ENCODE measurements at regions not wholly inside any gene's neighbourhood (a gene's known extent, or its start where the extent isn't known, plus 50 kb on each side); places are given as distances from the start of the nearest gene placed in this dataset.

DNA sequence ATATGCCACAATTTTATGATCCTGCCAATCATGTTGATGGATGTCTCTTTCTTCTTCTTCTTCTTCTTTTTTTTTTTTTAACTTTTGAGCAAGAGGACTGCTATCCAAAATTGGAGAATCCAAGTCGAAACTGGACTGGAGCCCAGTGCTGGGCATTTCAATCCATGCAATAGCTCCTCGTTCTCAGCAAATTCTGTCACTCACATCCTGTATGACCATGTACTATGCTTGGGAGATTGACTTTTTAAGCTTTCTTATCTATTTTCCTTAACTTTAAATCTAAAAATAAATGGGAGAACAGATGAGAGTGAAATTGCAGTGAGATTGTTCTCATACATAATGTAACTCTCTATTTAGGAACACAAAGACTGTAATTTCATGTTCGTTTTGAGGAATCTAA lies 123.0 kb upstream of the PUDP start (continued):
- TF ChIP-seq, protein P1, sequence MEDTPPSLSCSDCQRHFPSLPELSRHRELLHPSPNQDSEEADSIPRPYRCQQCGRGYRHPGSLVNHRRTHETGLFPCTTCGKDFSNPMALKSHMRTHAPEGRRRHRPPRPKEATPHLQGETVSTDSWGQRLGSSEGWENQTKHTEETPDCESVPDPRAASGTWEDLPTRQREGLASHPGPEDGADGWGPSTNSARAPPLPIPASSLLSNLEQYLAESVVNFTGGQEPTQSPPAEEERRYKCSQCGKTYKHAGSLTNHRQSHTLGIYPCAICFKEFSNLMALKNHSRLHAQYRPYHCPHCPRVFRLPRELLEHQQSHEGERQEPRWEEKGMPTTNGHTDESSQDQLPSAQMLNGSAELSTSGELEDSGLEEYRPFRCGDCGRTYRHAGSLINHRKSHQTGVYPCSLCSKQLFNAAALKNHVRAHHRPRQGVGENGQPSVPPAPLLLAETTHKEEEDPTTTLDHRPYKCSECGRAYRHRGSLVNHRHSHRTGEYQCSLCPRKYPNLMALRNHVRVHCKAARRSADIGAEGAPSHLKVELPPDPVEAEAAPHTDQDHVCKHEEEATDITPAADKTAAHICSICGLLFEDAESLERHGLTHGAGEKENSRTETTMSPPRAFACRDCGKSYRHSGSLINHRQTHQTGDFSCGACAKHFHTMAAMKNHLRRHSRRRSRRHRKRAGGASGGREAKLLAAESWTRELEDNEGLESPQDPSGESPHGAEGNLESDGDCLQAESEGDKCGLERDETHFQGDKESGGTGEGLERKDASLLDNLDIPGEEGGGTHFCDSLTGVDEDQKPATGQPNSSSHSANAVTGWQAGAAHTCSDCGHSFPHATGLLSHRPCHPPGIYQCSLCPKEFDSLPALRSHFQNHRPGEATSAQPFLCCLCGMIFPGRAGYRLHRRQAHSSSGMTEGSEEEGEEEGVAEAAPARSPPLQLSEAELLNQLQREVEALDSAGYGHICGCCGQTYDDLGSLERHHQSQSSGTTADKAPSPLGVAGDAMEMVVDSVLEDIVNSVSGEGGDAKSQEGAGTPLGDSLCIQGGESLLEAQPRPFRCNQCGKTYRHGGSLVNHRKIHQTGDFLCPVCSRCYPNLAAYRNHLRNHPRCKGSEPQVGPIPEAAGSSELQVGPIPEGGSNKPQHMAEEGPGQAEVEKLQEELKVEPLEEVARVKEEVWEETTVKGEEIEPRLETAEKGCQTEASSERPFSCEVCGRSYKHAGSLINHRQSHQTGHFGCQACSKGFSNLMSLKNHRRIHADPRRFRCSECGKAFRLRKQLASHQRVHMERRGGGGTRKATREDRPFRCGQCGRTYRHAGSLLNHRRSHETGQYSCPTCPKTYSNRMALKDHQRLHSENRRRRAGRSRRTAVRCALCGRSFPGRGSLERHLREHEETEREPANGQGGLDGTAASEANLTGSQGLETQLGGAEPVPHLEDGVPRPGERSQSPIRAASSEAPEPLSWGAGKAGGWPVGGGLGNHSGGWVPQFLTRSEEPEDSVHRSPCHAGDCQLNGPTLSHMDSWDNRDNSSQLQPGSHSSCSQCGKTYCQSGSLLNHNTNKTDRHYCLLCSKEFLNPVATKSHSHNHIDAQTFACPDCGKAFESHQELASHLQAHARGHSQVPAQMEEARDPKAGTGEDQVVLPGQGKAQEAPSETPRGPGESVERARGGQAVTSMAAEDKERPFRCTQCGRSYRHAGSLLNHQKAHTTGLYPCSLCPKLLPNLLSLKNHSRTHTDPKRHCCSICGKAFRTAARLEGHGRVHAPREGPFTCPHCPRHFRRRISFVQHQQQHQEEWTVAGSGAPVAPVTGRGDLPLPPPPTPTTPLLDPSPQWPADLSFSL (CRISPR knock-in tag; IDR thresholded peaks at IDR 0.05), result no peak
- TF ChIP-seq, protein P2, sequence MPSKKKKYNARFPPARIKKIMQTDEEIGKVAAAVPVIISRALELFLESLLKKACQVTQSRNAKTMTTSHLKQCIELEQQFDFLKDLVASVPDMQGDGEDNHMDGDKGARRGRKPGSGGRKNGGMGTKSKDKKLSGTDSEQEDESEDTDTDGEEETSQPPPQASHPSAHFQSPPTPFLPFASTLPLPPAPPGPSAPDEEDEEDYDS (CRISPR knock-in tag; IDR thresholded peaks at IDR 0.05), result no peak
- TF ChIP-seq DR1 (CRISPR knock-in tag; IDR thresholded peaks at IDR 0.05) (no peak), SOX13 (IDR thresholded peaks at IDR 0.05) (no peak), SOX13 (CRISPR knock-in tag; conservative IDR thresholded peaks at IDR 0.05 in 1 of 2, IDR thresholded peaks at IDR 0.05 in 1 of 2) (no peak)

DNA sequence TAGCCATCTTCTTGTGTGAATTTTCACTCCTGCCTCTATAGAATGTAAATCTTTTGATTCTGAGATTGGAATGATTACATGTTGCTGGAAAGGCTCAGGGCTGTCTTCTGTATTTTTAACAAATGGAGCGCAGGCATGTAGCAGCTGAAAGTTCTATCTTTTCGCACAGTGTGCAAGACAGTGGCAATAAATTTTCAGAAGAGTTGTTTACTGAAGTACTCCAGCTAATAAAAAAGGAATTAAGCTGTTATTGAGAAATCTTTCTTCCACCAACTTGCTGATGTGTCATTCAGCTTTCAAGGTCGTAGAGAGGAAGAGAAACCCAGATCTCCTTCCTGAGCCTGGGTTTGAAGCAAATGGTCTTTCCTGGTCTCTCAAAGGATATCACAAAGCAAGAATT lies 122.0 kb upstream of the PUDP start:
- H3K27me3 ChIP-seq (ENCODE audit: control insufficient read depth in 1 of 2, insufficient read depth in 2 of 2, low read length in 2 of 2), result no peaks in the 10 kb centered on the region
- intact Hi-C loops (cut with micrococcal nuclease; ENCODE audit: unreplicated experiment) (no loop called here), in situ Hi-C loops (cut with HindIII; ENCODE audit: extremely low pct_ligation_motif_present, low pct_unique_long_range_greater_than_20kb) (no loop called here)
- no peak overlapping the region for H3K4me2 ChIP-seq (ENCODE audit: low read depth, low read length)
- CTCF ChIA-PET (ENCODE audit: low intra/inter-chr PET ratio, low total read pairs), result no interaction called here
- no peak overlapping the region for H3K9ac ChIP-seq (ENCODE audit: insufficient read depth, low read depth, low read length)
- no peaks in the 10 kb centered on the region for H3K9me3 ChIP-seq (ENCODE audit: low read length)
- no peak overlapping the region for H3K4me3 ChIP-seq (replicated peaks in 1 of 3; ENCODE audit: insufficient read depth in 1 of 3, low read depth in 2 of 3, low read length in 3 of 3)
- FAIRE-seq, result no peak
- ATAC-seq, result no peak
- H3K36me3 ChIP-seq (replicated peaks in 1 of 2; ENCODE audit: control insufficient read depth in 1 of 2, insufficient read depth in 2 of 2, low read length in 2 of 2), result no peaks in the 10 kb centered on the region
- POLR2A ChIA-PET, result no interaction called here
- no peak overlapping the region for H2AFZ ChIP-seq (ENCODE audit: low read length)
- H3K79me2 ChIP-seq (ENCODE audit: insufficient read depth, low read length), result no peaks in the 10 kb centered on the region
- WGBS (ENCODE audit: low lambda C conversion rate), result 95% methylated on average over 2 of the region's 3 CpGs
- no peak overlapping the region for H3K27ac ChIP-seq (ENCODE audit: extremely low read length, insufficient read depth, low read length)
- DNase-seq (ENCODE audit: low spot score), result no peak
- no peaks in the 10 kb centered on the region for H4K20me1 ChIP-seq (ENCODE audit: insufficient read depth, low read length)
- BruUV-seq (replicated peaks), result no TSS peak
- no peaks in the 10 kb centered on the region for H3K4me1 ChIP-seq (ENCODE audit: insufficient read depth, low read length)
- TF ChIP-seq SSRP1 (CRISPR knock-in tag; IDR thresholded peaks at IDR 0.05), result no peak
- no peak for TF ChIP-seq ZFX (CRISPR knock-in tag; IDR thresholded peaks at IDR 0.05; ENCODE audit: low read depth)
- no peak for TF ChIP-seq ZFP36L2 (CRISPR knock-in tag; IDR thresholded peaks at IDR 0.05)
- TF ChIP-seq ZBTB8A (CRISPR knock-in tag; IDR thresholded peaks at IDR 0.05; ENCODE audit: borderline replicate concordance, low read depth), result no peak
- TF ChIP-seq ZFP36L1 (CRISPR knock-in tag; IDR thresholded peaks at IDR 0.05), result no peak
- TF ChIP-seq, protein P3, sequence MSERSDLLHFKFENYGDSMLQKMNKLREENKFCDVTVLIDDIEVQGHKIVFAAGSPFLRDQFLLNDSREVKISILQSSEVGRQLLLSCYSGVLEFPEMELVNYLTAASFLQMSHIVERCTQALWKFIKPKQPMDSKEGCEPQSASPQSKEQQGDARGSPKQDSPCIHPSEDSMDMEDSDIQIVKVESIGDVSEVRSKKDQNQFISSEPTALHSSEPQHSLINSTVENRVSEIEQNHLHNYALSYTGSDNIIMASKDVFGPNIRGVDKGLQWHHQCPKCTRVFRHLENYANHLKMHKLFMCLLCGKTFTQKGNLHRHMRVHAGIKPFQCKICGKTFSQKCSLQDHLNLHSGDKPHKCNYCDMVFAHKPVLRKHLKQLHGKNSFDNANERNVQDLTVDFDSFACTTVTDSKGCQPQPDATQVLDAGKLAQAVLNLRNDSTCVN (CRISPR knock-in tag; IDR thresholded peaks at IDR 0.05; ENCODE audit: borderline replicate concordance), result no peak
- no peak for TF ChIP-seq KLF15 (CRISPR knock-in tag; IDR thresholded peaks at IDR 0.05; ENCODE audit: borderline replicate concordance)
- no peak for TF ChIP-seq ATF7-NPFF (CRISPR knock-in tag; IDR thresholded peaks at IDR 0.05; ENCODE audit: low read depth)
- no peak for TF ChIP-seq NFIC (IDR thresholded peaks at IDR 0.05; ENCODE audit: low read length)

All from HepG2 (cell line).